ENCODE measurements at regions not wholly inside any gene's neighbourhood (a gene's known extent, or its start where the extent isn't known, plus 50 kb on each side); places are given as distances from the start of the nearest gene placed in this dataset.
"Not testable (repeated sequence)": the region's sequence is repeated elsewhere in the genome, so short reads cannot be mapped to it uniquely, and the experiment has no call there.

GRCh38 chr13:64083396-64083795, 2667.7 kb upstream of the PCDH20 start:
- DNase-seq: no peak

- no peak for DNase-seq
Observed at GRCh38 chr13:64078480-64078936, 2662.9 kb upstream of the PCDH20 start.

- DNase-seq: no peak
Observed at GRCh38 chr13:64078025-64078424, 2662.4 kb upstream of the PCDH20 start.

- DNase-seq: not testable (repeated sequence)
Observed at GRCh38 chr13:64077132-64077835, 2661.6 kb upstream of the PCDH20 start.

GRCh38 chr13:64075543-64076271, 2660.1 kb upstream of the PCDH20 start:
- no peak for DNase-seq

- DNase-seq: no peak
Observed at GRCh38 chr13:64074971-64075474, 2659.4 kb upstream of the PCDH20 start.

GRCh38 chr13:64073203-64073602, 2657.6 kb upstream of the PCDH20 start:
- no peak for DNase-seq

- DNase-seq: no peak
Observed at GRCh38 chr13:64071352-64071751, 2655.7 kb upstream of the PCDH20 start.

- no peak for DNase-seq
Observed at GRCh38 chr13:64069892-64070291, 2654.2 kb upstream of the PCDH20 start.

GRCh38 chr13:64066711-64067110, 2651.1 kb upstream of the PCDH20 start:
- DNase-seq: no peak

- no peak for DNase-seq
Observed at GRCh38 chr13:64061649-64062048, 2646.0 kb upstream of the PCDH20 start.

- DNase-seq: no peak
Observed at GRCh38 chr13:64057372-64058020, 2641.8 kb upstream of the PCDH20 start.

GRCh38 chr13:64054321-64054720, 2638.7 kb upstream of the PCDH20 start:
- DNase-seq: no peak

- no peak for DNase-seq
Observed at GRCh38 chr13:64052521-64052920, 2636.9 kb upstream of the PCDH20 start.

- no peak for DNase-seq
Observed at GRCh38 chr13:64051278-64051677, 2635.6 kb upstream of the PCDH20 start.

- no peak for DNase-seq
Observed at GRCh38 chr13:64041296-64041695, 2625.6 kb upstream of the PCDH20 start.

GRCh38 chr13:64033921-64034320, 2618.3 kb upstream of the PCDH20 start:
- DNase-seq: no peak

- no peak for DNase-seq
Observed at GRCh38 chr13:64029343-64030093, 2613.9 kb upstream of the PCDH20 start.

- DNase-seq: no peak
Observed at GRCh38 chr13:64028551-64028950, 2612.9 kb upstream of the PCDH20 start.

GRCh38 chr13:64020126-64020525, 2604.5 kb upstream of the PCDH20 start:
- DNase-seq: no peak

GRCh38 chr13:64007339-64007738, 2591.7 kb upstream of the PCDH20 start:
- DNase-seq: no peak

- no peak for DNase-seq
Observed at GRCh38 chr13:64000321-64000720, 2584.7 kb upstream of the PCDH20 start.

Measured in DMS153 (cell line).